ENCODE measurements at regions not wholly inside any gene's neighbourhood (a gene's known extent, or its start where the extent isn't known, plus 50 kb on each side); places are given as distances from the start of the nearest gene placed in this dataset.

DNA sequence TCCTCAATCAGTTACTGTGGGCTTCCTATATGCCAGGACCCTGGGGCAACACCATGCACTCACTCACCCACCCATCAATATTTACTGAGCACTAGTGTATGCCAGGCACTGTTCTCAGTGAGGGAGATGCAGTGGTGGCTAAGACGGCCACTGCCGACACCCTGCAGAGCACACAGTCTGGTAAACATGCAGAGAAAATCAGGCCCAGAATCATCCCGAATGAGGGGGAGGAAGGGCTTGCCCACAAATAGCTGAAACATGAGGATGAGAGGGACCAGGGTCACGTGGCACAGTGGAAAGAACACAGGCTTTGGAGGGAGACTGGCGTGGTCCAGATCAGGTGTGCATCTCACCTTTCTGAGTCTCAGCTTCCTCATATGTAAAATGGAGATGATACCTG lies 89.2 kb upstream of the IGSF21 start:
- TF ChIP-seq POLR2AphosphoS5 (IDR thresholded peaks at IDR 0.05; ENCODE audit: low read depth, low read length) (no peak), SIN3A (IDR thresholded peaks at IDR 0.05; ENCODE audit: borderline replicate concordance, insufficient read depth, low read length) (no peak)
- TF ChIP-seq, protein P1, sequence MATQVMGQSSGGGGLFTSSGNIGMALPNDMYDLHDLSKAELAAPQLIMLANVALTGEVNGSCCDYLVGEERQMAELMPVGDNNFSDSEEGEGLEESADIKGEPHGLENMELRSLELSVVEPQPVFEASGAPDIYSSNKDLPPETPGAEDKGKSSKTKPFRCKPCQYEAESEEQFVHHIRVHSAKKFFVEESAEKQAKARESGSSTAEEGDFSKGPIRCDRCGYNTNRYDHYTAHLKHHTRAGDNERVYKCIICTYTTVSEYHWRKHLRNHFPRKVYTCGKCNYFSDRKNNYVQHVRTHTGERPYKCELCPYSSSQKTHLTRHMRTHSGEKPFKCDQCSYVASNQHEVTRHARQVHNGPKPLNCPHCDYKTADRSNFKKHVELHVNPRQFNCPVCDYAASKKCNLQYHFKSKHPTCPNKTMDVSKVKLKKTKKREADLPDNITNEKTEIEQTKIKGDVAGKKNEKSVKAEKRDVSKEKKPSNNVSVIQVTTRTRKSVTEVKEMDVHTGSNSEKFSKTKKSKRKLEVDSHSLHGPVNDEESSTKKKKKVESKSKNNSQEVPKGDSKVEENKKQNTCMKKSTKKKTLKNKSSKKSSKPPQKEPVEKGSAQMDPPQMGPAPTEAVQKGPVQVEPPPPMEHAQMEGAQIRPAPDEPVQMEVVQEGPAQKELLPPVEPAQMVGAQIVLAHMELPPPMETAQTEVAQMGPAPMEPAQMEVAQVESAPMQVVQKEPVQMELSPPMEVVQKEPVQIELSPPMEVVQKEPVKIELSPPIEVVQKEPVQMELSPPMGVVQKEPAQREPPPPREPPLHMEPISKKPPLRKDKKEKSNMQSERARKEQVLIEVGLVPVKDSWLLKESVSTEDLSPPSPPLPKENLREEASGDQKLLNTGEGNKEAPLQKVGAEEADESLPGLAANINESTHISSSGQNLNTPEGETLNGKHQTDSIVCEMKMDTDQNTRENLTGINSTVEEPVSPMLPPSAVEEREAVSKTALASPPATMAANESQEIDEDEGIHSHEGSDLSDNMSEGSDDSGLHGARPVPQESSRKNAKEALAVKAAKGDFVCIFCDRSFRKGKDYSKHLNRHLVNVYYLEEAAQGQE (IDR thresholded peaks at IDR 0.05; ENCODE audit: insufficient read depth in 1 of 2, low read depth in 2 of 2, low read length in 2 of 2) = no peak
